ENCODE measurements at regions not wholly inside any gene's neighbourhood (a gene's known extent, or its start where the extent isn't known, plus 50 kb on each side); places are given as distances from the start of the nearest gene placed in this dataset.

GRCh38 chr1:56019472-56019871 lies 559.9 kb downstream of the PLPP3 start:
- DNase-seq: no peak

GRCh38 chr1:56017336-56017735 lies 562.0 kb downstream of the PLPP3 start:
- DNase-seq: no peak

- DNase-seq: no peak
Observed at GRCh38 chr1:56003846-56004245, 575.5 kb downstream of the PLPP3 start.

GRCh38 chr1:56002231-56002630 lies 577.1 kb downstream of the PLPP3 start:
- DNase-seq: no peak

- DNase-seq: no peak
Observed at GRCh38 chr1:56000424-56000823, 578.9 kb downstream of the PLPP3 start.

GRCh38 chr1:55997536-55997935 lies 581.8 kb downstream of the PLPP3 start:
- DNase-seq: no peak

- no peak for DNase-seq
Observed at GRCh38 chr1:55993646-55994318, 585.6 kb downstream of the PLPP3 start.

- DNase-seq: no peak
Observed at GRCh38 chr1:55990007-55990406, 589.4 kb downstream of the PLPP3 start.

GRCh38 chr1:55988963-55989452 lies 590.4 kb downstream of the PLPP3 start:
- peak; percentile 49 for DNase-seq

GRCh38 chr1:55987491-55988249 lies 591.7 kb downstream of the PLPP3 start:
- DNase-seq: no peak

- no peak for DNase-seq
Observed at GRCh38 chr1:55986003-55986402, 593.4 kb downstream of the PLPP3 start.

- no peak for DNase-seq
Observed at GRCh38 chr1:55981010-55981650, 598.2 kb downstream of the PLPP3 start.

GRCh38 chr1:55980582-55980981 lies 598.8 kb downstream of the PLPP3 start:
- no peak for DNase-seq

- DNase-seq: no peak
Observed at GRCh38 chr1:55974714-55975441, 604.5 kb downstream of the PLPP3 start.

GRCh38 chr1:55970526-55971110 lies 608.7 kb downstream of the PLPP3 start:
- DNase-seq: no peak

GRCh38 chr1:55969322-55969721 lies 610.0 kb downstream of the PLPP3 start:
- DNase-seq: no peak

- DNase-seq: no peak
Observed at GRCh38 chr1:55968661-55969060, 610.7 kb downstream of the PLPP3 start.

GRCh38 chr1:55965981-55966461 lies 613.3 kb downstream of the PLPP3 start:
- peak; percentile 9 for DNase-seq

- peak; percentile 1 for DNase-seq
Observed at GRCh38 chr1:55962472-55962871, 616.9 kb downstream of the PLPP3 start.

- no peak for DNase-seq
Observed at GRCh38 chr1:55959136-55959548, 620.2 kb downstream of the PLPP3 start.

GRCh38 chr1:55958498-55958897 lies 620.9 kb downstream of the PLPP3 start:
- no peak for DNase-seq

GRCh38 chr1:55957276-55957675 lies 622.1 kb downstream of the PLPP3 start:
- DNase-seq: no peak
